AG04450 (cell line): ENCODE measurements at regions not wholly inside any gene's neighbourhood (a gene's known extent, or its start where the extent isn't known, plus 50 kb on each side); places are given as distances from the start of the nearest gene placed in this dataset.

Experiments
- CTCF ChIA-PET: fragments of 300-600, 350-600 bp; formaldehyde crosslinking; extraction: SDS; loops from one replicate; lab custom pipeline; 2022; ENCODE audit warnings: antibody characterized with exemption, inconsistent platforms; lab: Charles Lee
- POLR2A ChIA-PET: fragments of 350-600 bp; formaldehyde crosslinking; extraction: SDS; loops from one replicate; lab custom pipeline; 2021; ENCODE audit warnings: antibody characterized with exemption, inconsistent platforms; lab: Yijun Ruan, JAX
- DNase-seq: peaks from one replicate; pipeline ENCODE4 v3.0.0-alpha.2; 2011; ENCODE audit warnings: low read depth, low spot score
- H3K27ac ChIP-seq: one replicate; pipeline ENCODE4 v1.5.1; 2012; ENCODE audit warnings: low read depth, low read length, control low read depth
- H3K27me3 ChIP-seq: one replicate; pipeline ENCODE4 v1.6.0; 2012; ENCODE audit warnings: low read length; ENCODE audit not compliant: control insufficient read depth, insufficient read depth
- H3K4me3 ChIP-seq: 2 replicates; pipeline ENCODE4 v1.5.1; 2011; ENCODE audit warnings: mild to moderate bottlenecking, low read depth, low read length, control low read depth
- H3K9me3 ChIP-seq: 2 replicates; pipeline ENCODE4 v1.5.1; 2012; ENCODE audit warnings: low read length; ENCODE audit not compliant: control insufficient read depth, insufficient read depth
- TF ChIP-seq, protein P1 (sequence below): IDR thresholded peaks from 2 replicates; pipeline ENCODE4 v1.5.1; 2011; ENCODE audit warnings: low read depth, low read length, control low read depth, inconsistent platforms

DNA sequence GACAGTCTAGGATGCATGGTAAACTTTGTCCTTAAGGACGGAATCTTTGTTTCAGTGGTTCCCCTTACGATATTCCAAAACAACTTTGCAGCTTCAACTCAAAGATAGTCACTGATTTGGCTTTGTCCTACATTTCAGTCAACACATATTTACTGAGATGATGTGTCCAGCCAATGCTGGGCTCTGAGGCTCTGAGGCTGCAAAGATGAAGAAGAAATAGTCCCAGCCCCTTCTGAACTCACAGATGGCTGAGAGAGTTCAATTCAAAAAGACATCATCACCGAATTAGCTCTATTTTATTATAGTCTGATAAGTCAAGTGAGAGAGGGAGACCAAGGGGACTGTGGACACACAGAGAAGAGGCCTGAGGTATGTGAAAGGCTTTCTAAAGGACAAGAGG lies 544.0 kb downstream of the ACTL7B start:
- Histone ChIP-seq H3K27ac (peak overlapping the region; percentile 11), H3K9me3 (no peaks in the 10 kb centered on the region), H3K27me3 (peaks cover 4% of the 10 kb centered on the region), H3K4me3 (no peak overlapping the region)
- TF ChIP-seq, protein P1, sequence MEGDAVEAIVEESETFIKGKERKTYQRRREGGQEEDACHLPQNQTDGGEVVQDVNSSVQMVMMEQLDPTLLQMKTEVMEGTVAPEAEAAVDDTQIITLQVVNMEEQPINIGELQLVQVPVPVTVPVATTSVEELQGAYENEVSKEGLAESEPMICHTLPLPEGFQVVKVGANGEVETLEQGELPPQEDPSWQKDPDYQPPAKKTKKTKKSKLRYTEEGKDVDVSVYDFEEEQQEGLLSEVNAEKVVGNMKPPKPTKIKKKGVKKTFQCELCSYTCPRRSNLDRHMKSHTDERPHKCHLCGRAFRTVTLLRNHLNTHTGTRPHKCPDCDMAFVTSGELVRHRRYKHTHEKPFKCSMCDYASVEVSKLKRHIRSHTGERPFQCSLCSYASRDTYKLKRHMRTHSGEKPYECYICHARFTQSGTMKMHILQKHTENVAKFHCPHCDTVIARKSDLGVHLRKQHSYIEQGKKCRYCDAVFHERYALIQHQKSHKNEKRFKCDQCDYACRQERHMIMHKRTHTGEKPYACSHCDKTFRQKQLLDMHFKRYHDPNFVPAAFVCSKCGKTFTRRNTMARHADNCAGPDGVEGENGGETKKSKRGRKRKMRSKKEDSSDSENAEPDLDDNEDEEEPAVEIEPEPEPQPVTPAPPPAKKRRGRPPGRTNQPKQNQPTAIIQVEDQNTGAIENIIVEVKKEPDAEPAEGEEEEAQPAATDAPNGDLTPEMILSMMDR, result no peak
- ChIA-PET POLR2A (no interaction called here), CTCF (interaction anchor here (1.3 kb wide), 1 partner anchor 254 kb away, joined by 3 read pairs; no protein-coding TSS in a partner anchor)
- no peak for DNase-seq

DNA sequence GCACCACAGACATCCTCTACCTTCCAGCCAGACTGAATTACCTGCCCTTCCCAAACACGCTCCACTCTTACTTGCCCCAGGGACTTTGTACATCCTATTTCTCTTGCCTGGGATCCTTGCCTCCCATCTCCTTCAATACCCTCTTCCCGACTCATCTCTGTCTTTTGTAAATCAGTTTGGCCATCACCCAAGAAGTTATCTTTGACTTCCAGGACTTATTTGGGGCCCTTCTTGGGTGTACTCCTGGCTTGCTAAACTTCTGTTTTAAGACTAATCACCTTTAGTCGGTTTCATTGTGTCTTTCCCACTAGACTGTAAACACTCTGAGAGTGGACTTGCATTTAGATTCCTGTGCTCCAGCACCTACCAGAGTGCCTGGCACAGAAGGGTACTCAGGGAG lies 545.6 kb downstream of the ACTL7B start:
- Histone ChIP-seq H3K27ac (no peak overlapping the region), H3K27me3 (peaks cover 2% of the 10 kb centered on the region), H3K9me3 (no peaks in the 10 kb centered on the region), H3K4me3 (no peak overlapping the region)
- ChIA-PET CTCF (no interaction called here), POLR2A (no interaction called here)
- DNase-seq, result no peak
- TF ChIP-seq, protein P1, result no peak

DNA sequence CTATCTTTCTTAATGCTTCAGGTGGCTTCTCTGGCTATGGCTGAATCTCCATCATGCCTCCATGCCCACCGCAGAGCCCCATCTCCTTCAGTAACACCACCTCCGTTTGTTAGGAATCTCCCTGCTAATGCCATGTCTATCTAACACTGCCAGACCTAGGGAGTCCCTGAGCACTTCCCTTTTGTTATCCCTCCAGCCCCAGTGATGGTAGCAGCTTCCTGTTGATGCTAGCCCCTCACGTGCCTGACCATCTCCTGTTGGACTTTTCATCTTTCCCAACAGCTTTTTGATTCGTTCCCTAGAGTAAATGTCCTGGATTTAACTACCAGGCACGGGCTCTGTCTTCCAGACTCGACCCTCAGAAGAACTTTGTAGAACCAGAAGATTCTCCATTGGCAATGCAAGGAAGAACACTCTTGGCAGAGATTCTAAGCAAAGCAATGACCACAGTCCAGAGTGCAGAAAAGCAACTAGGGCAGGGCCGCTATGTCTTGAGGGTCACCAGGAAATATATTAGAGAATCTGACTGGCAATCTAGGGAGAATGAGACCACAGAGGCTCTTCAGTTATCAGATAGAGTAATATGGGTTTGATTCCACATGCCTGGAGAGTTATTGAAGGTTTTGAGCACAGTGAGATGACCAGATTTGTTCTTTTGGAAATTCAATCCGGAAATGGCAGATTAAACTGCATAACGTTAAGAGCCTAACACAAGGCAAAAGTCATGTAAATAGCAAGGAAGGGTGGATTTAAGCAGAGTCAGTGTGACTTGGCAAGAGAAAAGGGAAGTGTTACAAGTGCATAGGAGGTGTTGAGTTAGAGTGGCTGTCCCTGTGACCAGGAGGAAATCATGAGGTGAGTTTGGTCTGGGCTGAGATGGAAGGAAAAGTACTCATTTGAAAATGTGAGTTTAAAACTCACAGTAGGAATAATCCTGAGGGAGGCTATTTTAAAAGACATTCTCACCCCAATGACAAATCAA lies 555.2 kb downstream of the ACTL7B start:
- H3K27ac ChIP-seq, result no peak overlapping the region
- TF ChIP-seq, protein P1, result no peak
- no peak for DNase-seq
- ChIA-PET POLR2A (no interaction called here), CTCF (no interaction called here)
- no peaks in the 10 kb centered on the region for H3K9me3 ChIP-seq
- H3K4me3 ChIP-seq, result no peak overlapping the region
- no peaks in the 10 kb centered on the region for H3K27me3 ChIP-seq

DNA sequence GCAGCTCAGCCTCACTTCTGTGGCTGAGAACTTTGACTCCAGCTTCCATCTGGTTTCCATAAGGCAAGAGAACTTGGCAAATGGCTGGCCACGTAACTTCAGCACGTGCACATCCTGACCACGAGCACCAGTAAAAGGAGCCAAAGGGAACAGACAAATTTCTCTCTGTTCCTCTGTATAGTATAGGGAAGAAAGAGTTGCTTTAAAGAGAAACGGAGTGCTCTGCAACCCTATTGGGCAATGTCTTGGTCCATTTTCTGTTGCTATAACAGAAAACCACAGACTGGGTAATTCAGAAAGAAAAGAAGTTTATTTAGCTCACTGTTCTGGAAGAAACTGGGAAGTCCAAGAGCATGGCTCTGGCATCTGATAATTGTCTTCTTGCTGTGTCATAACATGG lies 558.7 kb downstream of the ACTL7B start:
- Histone ChIP-seq H3K9me3 (no peaks in the 10 kb centered on the region), H3K27ac (no peak overlapping the region), H3K4me3 (no peak overlapping the region), H3K27me3 (no peaks in the 10 kb centered on the region)
- peak; percentile 55 for DNase-seq
- CTCF ChIA-PET, result no interaction called here
- POLR2A ChIA-PET, result no interaction called here
- TF ChIP-seq, protein P1, result no peak

DNA sequence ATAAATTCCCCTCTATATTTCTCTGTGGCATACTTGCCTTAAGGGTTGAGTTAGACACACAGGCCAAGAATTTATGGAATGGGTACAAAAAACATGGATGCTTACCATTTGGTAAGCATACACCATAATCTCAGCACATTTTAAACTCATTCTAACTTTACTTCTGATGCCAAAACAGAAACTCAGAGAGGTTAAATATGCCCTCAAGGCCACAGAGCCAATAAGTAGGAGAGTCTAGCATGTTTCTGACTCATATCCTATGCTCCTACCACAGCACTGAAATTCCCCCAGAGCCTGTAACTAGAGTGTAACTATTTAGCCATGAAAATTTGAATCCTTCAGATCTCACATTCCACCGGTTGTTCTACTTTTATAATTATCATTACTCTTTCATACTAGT lies 559.7 kb downstream of the ACTL7B start:
- POLR2A ChIA-PET, result no interaction called here
- no peak overlapping the region for H3K27ac ChIP-seq

More for the DNA sequence above, 559.7 kb downstream of the ACTL7B start:
- DNase-seq, result peak; percentile 15
- TF ChIP-seq, protein P1, result no peak
- CTCF ChIA-PET, result no interaction called here
- no peaks in the 10 kb centered on the region for H3K9me3 ChIP-seq
- no peak overlapping the region for H3K4me3 ChIP-seq
- H3K27me3 ChIP-seq, result no peaks in the 10 kb centered on the region
